Stimulated activated CD4-positive, alpha-beta T cell treated with anti-CD3 and anti-CD28 coated beads, Interleukin-15, amount 100 ng/mL, for 24 hours (primary cell): ENCODE measurements at regions not wholly inside any gene's neighbourhood (a gene's known extent, or its start where the extent isn't known, plus 50 kb on each side); places are given as distances from the start of the nearest gene placed in this dataset.

Experiments
- DNase-seq: peaks from one replicate; pipeline ENCODE4 v3.0.0-alpha.2; 2020

DNA sequence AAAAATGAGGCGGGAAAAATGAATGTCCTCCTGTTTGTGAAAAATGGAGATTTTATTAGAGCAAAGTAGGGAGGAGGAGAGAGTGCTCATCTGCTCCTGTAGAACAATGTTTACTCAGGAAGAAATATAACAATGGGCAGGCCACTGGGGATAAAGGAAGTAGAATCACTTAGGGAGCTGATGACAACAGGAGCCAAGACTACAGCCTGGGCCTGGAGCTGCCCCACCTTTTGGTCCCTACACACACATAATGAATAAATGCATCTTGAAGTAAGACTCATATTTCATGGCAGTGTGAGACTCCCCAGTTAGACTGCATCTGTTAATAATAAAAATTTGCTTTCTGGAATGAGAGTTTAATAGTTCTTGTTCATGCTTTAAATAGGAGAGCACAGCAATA lies 1939.8 kb downstream of the EFNA5 start:
- DNase-seq: no peak

DNA sequence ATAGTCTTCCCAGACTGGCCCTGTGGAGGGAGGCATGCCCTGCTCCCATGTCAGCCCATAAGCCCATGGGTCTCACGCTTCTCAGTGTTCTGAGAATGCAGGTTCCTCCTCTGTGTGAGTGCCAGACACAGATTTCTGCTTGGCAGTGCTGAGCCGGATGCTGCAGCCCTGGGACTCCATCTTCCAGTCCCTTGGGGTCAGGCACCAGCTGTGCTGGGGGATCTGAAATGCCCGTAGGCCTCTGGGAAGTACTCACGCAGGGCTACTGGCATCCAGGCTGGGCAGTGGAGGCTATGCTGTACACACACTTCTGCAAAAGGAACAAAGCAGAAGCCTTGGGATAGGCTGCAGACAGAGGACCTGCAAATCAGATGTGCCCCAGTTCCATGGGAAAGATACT lies 1944.6 kb downstream of the EFNA5 start:
- DNase-seq: no peak

GRCh38 chr5:105708442-105708841 lies 1962.3 kb downstream of the EFNA5 start:
- no peak for DNase-seq

DNA sequence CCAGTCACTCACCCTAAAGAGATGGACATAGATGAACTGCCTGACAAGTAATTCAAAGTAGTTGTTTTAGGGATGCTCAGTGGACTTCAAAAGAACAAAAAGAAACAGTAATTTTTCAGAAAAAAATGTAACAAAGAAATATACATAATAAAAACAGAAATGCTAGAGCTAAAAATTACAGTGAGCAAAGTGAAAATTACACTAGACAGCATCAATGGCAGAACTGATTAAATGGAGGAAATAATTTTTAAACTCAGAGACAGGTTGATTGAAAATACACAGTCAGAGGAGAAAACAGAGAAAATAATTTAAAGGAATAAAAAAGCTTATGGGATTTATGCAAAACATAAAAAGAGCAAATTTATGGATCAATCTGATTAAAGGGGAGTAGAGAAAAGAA lies 1968.4 kb downstream of the EFNA5 start:
- DNase-seq: no peak

DNA sequence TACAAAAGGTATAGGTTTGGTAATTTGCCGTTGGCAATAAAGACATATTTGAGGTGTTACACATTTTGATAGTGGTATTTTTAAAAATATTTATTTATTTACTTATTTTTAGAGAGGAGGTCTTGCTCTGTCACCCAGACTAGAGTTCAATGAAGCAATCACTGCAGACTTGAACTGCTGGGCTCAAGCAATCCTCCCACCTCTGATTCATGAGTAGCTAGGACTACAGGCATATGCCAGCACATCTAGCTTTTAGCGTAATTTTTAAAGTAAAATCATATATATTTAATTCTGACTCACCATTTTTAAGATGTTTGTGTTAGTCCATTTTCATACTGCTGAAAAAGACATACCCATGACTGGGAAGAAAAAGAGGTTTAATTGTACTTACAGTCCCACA lies 1974.3 kb downstream of the EFNA5 start:
- DNase-seq: no peak

DNA sequence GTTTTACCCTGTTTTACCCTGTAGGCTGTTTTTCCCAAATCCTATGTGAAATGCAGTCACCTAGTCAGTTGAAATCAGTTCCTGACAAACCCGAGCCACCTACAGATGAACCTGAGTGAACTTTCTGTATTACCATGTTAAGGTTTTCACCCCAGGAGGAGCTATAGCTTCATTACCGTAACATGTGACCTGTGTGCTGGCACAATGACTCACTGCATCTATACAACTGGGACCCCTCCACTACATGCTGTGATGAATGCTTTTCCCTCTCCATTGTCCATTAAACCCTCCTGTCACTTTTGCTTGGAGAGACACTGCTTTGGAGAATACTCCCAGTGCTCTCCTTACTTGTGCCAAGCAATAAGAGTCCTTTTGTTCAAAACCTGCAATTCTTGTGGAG lies 1974.8 kb downstream of the EFNA5 start:
- DNase-seq: no peak

DNA sequence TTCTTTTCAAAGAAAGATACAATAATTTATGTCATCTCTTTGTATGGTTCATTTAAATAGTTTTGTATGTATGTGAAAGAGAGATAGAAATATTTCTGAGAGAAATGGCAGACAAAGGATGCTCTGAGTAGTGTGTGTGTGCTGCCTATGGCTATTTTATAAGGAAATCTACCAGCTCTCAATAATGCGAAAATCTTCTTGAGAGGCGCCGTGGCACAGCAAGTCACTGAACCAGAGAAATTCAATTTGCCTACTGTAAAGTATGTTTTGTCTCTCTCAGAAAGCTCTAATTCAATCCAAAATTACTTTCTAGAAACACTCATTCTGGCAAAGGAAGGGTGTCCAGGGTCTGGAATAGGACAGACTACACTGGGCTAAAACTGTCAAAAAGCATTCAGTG lies 1981.1 kb downstream of the EFNA5 start:
- no peak for DNase-seq

DNA sequence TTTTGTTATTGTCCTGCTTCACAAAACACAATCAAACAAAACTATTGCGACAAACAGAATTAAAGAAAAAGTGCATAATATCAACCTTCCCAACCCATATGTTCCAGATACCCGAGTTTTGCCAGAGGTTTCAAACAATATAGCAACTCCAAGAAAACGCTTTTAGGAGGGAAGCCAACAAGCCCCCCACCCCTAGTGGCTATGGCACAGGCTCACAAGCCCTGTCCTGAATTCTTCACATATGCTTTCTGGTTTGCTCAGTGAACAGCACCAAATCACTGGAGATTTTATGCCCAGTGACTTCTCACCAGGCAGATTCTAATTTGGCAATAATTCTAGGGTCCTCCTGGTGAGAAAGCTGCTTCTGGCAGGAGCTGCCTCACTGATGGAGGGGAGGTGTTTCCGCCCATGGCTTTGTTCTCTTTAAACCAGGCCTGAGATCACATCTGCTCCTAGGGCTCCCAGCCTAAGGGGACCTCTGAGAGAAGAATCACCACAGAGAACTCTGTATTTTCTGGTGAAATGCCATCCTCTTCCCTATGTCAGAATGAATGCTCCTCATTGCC lies 1982.4 kb downstream of the EFNA5 start:
- no peak for DNase-seq

DNA sequence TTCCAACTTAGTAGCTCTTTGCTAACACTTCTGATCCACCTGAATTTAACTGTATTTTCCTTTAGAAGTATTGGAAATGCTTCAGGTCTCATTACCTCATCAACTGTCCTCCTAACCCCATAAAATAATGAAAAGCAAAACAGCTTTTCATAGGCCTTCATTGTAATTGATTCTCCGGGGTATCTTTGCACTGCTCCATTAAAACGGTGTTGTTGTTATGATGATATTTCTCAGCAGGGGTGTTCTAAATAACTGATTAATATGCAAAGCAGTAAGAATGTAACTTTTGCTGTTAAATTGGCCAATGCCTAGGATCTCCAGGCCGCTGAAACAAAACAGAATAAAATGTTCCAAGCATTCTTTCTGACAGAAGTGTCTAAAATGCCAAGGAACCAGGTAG lies 1983.2 kb downstream of the EFNA5 start:
- no peak for DNase-seq

DNA sequence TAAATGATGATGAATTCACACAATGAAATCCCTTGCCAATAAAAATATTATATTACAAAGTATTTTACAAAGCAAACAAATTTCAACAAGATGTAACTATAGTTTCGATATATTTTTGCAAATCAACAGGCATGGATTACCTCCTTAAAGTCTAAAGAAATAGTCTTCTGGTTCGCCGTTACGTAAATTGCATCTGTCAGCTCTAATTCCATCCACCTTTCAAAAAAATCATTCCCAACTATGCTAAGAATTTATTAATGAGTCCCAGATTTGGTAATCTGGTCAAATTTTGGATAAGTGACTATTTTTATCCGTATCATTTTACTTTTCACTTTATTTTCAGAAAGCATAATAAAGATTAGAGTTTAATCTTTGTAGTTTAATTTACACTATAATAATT lies 1984.9 kb downstream of the EFNA5 start:
- DNase-seq: no peak

DNA sequence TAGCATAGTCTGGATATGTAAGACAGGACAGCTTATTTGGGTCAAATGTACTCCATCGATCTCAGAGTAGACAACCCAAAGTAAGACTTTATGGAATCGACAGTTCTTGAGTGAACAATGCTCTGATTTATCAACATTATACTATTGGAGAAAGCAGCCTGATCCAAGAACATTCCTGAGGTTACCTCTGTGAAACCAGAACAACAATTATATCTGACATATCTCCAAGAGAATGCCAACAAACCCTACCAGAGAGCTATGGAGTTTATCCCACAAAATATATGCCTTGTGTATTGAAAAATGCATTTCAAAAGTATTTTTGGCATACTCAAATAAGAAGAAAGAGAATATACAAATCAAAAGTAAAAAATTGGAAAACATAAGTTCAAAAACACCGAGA lies 1985.9 kb downstream of the EFNA5 start:
- DNase-seq: no peak

DNA sequence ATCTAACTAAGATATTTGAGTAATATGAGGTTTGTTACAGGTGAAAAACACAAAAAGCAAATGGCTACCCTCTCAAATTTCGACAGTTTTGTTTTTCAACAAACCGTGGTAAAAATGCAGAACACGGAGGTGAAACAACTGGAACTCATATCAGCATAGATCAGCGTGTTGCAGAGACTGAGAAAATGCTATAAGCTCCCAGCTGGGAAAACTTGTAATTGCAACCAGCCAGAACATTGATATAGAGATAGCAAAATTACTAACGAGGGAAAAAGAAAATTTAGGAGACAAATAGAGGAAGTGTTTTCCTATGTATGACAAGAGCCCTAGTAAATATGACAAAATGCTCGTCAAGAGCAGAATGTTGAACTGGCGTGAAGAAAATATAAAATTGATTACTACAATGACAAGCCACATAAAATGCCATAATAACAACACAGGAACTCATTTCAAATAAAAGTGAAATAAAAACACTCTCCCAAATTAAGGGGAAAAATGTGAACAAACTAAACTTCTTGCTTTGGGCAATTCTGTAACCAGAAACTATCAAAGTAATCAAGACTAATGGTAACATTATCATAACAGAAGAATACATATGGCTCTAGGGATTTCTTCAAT lies 1989.8 kb downstream of the EFNA5 start:
- no peak for DNase-seq

DNA sequence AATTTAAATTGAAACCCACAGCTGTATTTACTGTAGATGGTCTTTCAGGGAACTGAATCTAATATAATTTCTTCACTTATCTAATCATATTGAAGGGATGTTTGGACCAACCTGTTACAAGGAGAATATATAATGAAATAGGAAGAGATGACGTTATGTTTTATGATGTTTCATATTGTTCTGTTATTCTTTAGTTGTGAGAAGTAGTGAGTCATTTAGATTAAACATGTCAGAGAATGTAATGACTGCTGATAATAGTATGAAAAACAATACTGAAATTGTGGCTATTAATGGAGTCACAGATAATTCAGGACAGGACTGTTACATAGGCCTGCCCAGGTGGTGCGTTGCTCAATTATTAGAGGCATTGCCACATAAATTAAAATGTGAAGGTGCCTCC lies 1993.4 kb downstream of the EFNA5 start:
- DNase-seq: no peak

GRCh38 chr5:105670596-105670995 lies 2000.1 kb downstream of the EFNA5 start:
- DNase-seq: no peak

GRCh38 chr5:105663671-105664070 lies 2007.1 kb downstream of the EFNA5 start:
- DNase-seq: no peak

DNA sequence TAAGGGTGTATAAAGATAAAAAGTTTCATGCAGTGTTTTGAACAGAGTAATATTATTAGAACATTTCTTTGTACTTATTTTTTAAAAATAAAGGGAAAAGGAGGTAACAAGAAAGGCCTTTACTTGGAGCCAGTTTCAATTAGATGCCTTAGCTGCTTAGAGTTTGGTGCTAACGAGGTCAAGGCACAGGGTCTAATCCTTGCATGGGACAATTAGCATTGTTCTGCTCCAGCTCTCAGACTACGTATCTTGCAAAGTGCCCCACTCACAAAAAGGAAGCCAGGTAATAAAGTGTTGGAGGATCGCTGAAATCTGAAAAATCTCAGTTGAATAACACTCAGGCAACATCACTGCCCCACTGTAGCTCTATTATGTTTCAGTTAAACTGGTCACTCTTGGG lies 2011.3 kb downstream of the EFNA5 start:
- DNase-seq: no peak

DNA sequence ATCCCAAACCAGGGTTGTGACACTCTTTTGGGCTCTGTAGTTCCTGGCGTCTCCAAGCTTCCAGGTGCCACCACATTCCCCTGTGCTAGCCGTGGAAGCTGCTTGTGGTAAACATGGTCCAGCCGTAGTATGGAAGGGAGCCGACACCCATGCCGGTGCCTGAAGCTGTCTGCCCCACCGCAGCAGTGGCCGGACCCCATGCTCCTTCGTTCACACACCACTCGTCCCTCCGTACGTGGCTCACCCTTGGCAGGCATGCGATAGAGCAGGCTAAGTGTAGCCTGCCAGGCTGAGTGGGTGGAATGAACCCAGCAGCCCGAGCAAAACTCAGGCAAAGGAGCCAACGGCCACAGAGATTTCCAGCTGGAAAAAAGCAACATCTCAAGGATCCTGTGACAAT lies 2030.4 kb downstream of the EFNA5 start:
- no peak for DNase-seq

- no peak for DNase-seq
Observed at GRCh38 chr5:105639511-105639910, 2031.2 kb downstream of the EFNA5 start.

GRCh38 chr5:105639068-105639467 lies 2031.7 kb downstream of the EFNA5 start:
- DNase-seq: no peak

- no peak for DNase-seq
Observed at GRCh38 chr5:105638437-105638836, 2032.3 kb downstream of the EFNA5 start.

GRCh38 chr5:105632043-105632442 lies 2038.7 kb downstream of the EFNA5 start:
- no peak for DNase-seq

- no peak for DNase-seq
Observed at GRCh38 chr5:105630803-105631202, 2039.9 kb downstream of the EFNA5 start.

GRCh38 chr5:105619725-105620124 lies 2051.0 kb downstream of the EFNA5 start:
- no peak for DNase-seq

DNA sequence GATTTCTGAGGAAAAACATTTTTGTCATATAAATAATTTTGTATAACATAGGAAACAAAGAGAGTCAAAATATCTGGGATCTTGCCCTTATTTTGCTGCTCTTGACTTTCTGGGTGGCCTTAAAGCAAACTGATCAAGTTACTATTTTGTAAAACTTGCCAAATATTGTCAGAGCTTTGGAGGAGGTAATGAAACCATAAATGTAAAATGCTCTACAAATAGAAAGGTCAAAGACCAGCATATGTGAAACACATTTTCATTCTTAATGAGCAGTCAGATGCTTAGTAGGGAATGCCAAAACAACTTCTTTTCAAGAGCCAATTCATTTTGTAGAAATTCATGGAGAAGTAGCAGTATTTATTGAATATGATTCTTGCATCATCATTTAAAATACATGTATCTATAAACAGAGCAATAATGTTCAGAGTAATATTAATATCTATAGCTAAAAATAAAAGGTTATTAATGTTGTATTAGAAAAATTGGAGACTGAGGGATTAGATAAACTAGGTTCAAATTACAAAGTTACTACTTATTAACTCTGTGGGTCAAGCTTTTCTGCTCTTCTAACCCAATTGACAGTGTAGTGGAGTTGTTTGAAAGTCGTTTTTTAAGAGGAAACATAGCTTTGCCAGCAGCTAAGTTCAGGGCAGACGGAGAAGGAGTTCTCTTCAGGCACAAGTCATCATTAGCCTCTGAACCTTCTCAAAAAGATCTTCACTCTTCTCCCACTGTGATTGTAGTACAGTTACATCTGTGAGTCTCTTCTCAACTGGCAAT lies 2053.1 kb downstream of the EFNA5 start:
- no peak for DNase-seq

- DNase-seq: no peak
Observed at GRCh38 chr5:105616599-105616998, 2054.0 kb upstream of the NUDT12 start.
